BJ (cell line): ENCODE measurements at regions not wholly inside any gene's neighbourhood (a gene's known extent, or its start where the extent isn't known, plus 50 kb on each side); places are given as distances from the start of the nearest gene placed in this dataset.

Experiments
- CTCF ChIA-PET: fragments of 350-600 bp; formaldehyde crosslinking; extraction: SDS; loops from one replicate; lab custom pipeline; 2021; ENCODE audit warnings: antibody characterized with exemption, inconsistent platforms; lab: Yijun Ruan, JAX
- POLR2A ChIA-PET: fragments of 300-600 bp; sonication (Branson Sonifier 250); formaldehyde crosslinking; extraction: SDS; loops from one replicate; lab custom pipeline; 2021; ENCODE audit warnings: antibody characterized with exemption; lab: Charles Lee
- DNase-seq: peaks from one replicate; pipeline ENCODE4 v3.0.0-alpha.2; 2011; ENCODE audit warnings: low read depth
- H3K27me3 ChIP-seq: 2 replicates; pipeline ENCODE4 v1.6.0; 2011; ENCODE audit warnings: low read length; ENCODE audit not compliant: control insufficient read depth, insufficient read depth
- H3K36me3 ChIP-seq: 2 replicates; pipeline ENCODE4 v1.5.1; 2011; ENCODE audit warnings: low read length; ENCODE audit not compliant: control insufficient read depth, insufficient read depth
- H3K4me3 ChIP-seq: 2 replicates; pipeline ENCODE4 v1.5.1; 2011; ENCODE audit warnings: low read depth, mild to moderate bottlenecking, control low read depth, low read length
- CTCF ChIP-seq: IDR thresholded peaks from 2 replicates; pipeline ENCODE4 v1.5.1; 2011; ENCODE audit warnings: low read depth, mild to moderate bottlenecking, control low read depth, inconsistent platforms, low read length, moderate library complexity; ENCODE audit not compliant: insufficient read depth

- DNase-seq, result no peak
- TF ChIP-seq CTCF, result no peak
These were observed 318.4 kb downstream of the DHX15 start for GRCh38 chr4:24265989-24266388.

GRCh38 chr4:24262616-24263015 lies 321.7 kb downstream of the DHX15 start:
- POLR2A ChIA-PET, result no interaction called here
- TF ChIP-seq CTCF, result no peak
- no peaks in the 10 kb centered on the region for H3K27me3 ChIP-seq
- CTCF ChIA-PET, result no interaction called here
- DNase-seq, result no peak
- H3K36me3 ChIP-seq, result no peaks in the 10 kb centered on the region
- H3K4me3 ChIP-seq, result no peak overlapping the region

More at GRCh38 chr4:24265989-24266388, 318.4 kb downstream of the DHX15 start:
- no peaks in the 10 kb centered on the region for H3K27me3 ChIP-seq
- H3K4me3 ChIP-seq, result no peak overlapping the region
- CTCF ChIA-PET, result no interaction called here
- POLR2A ChIA-PET, result no interaction called here
- no peaks in the 10 kb centered on the region for H3K36me3 ChIP-seq

GRCh38 chr4:24262084-24262483 lies 322.3 kb downstream of the DHX15 start:
- POLR2A ChIA-PET, result no interaction called here
- TF ChIP-seq CTCF, result no peak
- no peak overlapping the region for H3K4me3 ChIP-seq
- no peak for DNase-seq
- no peaks in the 10 kb centered on the region for H3K27me3 ChIP-seq
- CTCF ChIA-PET, result no interaction called here
- H3K36me3 ChIP-seq, result no peaks in the 10 kb centered on the region

GRCh38 chr4:24260923-24261564 lies 323.3 kb downstream of the DHX15 start:
- Histone ChIP-seq H3K36me3 (no peaks in the 10 kb centered on the region), H3K4me3 (no peak overlapping the region), H3K27me3 (no peaks in the 10 kb centered on the region)
- ChIA-PET CTCF (no interaction called here), POLR2A (no interaction called here)
- no peak for TF ChIP-seq CTCF
- no peak for DNase-seq

- no peak overlapping the region for H3K4me3 ChIP-seq
- ChIA-PET POLR2A (no interaction called here), CTCF (no interaction called here)
- no peaks in the 10 kb centered on the region for H3K27me3 ChIP-seq
- no peak for DNase-seq
- no peaks in the 10 kb centered on the region for H3K36me3 ChIP-seq
- no peak for TF ChIP-seq CTCF
These were observed 324.1 kb downstream of the DHX15 start for GRCh38 chr4:24260133-24260715.
